ENCODE measurements at regions not wholly inside any gene's neighbourhood (a gene's known extent, or its start where the extent isn't known, plus 50 kb on each side); places are given as distances from the start of the nearest gene placed in this dataset.

DNA sequence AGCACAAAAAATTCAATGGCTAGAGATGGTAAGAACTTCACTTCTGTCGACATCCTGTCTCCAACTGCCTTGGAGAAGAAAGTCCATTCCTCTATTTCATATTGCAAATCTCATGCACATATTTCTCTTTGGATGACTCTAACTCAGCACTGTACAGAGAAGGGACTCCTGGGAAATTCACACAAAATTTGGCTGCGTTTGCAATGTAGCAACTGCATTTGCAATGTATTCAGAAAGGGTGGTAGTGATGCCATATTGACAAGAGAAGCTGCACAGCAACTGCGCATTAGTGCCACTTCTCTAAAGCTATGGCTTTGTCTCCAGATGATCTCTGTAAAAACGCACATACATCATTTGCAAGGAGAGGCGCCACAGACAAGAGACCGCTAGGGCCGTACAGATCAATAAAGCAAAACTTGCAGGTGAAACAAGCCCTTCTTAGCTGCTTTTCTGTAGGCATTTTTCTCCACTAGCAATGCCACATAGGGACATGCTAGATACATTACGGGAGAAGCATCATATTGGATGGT, 389.5 kb downstream of the TCERG1L start:
- TF ChIP-seq CTCF (IDR thresholded peaks at IDR 0.05) (no peak), POLR2A (IDR thresholded peaks at IDR 0.05) (no peak)
